ENCODE measurements at regions not wholly inside any gene's neighbourhood (a gene's known extent, or its start where the extent isn't known, plus 50 kb on each side); places are given as distances from the start of the nearest gene placed in this dataset.

DNA sequence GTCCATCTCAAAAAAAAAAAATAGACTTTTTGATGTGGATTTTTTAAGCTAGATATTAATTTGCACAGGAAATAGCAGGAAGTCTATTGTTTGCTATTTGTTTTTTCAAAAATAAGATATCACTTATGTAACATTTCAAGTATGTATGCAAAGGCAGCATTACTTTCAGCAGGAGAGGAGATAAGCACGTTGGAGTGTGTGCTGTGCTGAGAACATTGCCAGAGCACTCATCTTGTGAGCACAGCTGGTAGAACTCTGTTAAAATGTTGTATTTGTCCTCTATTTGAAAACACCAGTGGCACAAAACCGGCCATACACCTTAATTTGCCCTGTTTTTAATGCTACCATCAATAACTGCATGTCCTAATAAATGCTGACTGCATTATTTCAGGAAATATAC, 1061.9 kb upstream of the CDH18 start:
- TF ChIP-seq, protein P1, sequence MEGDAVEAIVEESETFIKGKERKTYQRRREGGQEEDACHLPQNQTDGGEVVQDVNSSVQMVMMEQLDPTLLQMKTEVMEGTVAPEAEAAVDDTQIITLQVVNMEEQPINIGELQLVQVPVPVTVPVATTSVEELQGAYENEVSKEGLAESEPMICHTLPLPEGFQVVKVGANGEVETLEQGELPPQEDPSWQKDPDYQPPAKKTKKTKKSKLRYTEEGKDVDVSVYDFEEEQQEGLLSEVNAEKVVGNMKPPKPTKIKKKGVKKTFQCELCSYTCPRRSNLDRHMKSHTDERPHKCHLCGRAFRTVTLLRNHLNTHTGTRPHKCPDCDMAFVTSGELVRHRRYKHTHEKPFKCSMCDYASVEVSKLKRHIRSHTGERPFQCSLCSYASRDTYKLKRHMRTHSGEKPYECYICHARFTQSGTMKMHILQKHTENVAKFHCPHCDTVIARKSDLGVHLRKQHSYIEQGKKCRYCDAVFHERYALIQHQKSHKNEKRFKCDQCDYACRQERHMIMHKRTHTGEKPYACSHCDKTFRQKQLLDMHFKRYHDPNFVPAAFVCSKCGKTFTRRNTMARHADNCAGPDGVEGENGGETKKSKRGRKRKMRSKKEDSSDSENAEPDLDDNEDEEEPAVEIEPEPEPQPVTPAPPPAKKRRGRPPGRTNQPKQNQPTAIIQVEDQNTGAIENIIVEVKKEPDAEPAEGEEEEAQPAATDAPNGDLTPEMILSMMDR (IDR thresholded peaks at IDR 0.05; ENCODE audit: borderline replicate concordance, extremely low read depth, low read length, poor library complexity, severe bottlenecking): no peak
- no peak for TF ChIP-seq EZH2 (IDR thresholded peaks at IDR 0.05; ENCODE audit: borderline replicate concordance, low read depth, low read length, severe bottlenecking)

Measured in DND-41 (cell line).